ENCODE measurements at regions not wholly inside any gene's neighbourhood (a gene's known extent, or its start where the extent isn't known, plus 50 kb on each side); places are given as distances from the start of the nearest gene placed in this dataset.

GRCh38 chr5:2253040-2253975 lies 370.6 kb upstream of the IRX4 start:
- intact Hi-C loops (cut with micrococcal nuclease), result no loop called here
- ATAC-seq, result no peak
- DNase-seq, result no peak
- H3K27ac ChIP-seq (ENCODE audit: low read length), result no peak overlapping the region
- no peak overlapping the region for H3K9ac ChIP-seq (ENCODE audit: low read length)
- H3K36me3 ChIP-seq (ENCODE audit: low read depth, low read length), result no peaks in the 10 kb centered on the region
- POLR2A ChIA-PET (ENCODE audit: unreplicated experiment), result no interaction called here
- TF ChIP-seq EZH2 (IDR thresholded peaks at IDR 0.05; ENCODE audit: low read length, unreplicated experiment) (no peak), CTCF (conservative IDR thresholded peaks at IDR 0.05; ENCODE audit: low read depth, low read length) (no peak), EZH2phosphoT487 (IDR thresholded peaks at IDR 0.05; ENCODE audit: borderline replicate concordance, low read length) (no peak)
- H3K4me1 ChIP-seq (ENCODE audit: insufficient read depth, low read length), result no peaks in the 10 kb centered on the region
- H3F3A ChIP-seq (ENCODE audit: low read length, unreplicated experiment), result no peaks in the 10 kb centered on the region
- no peak overlapping the region for H3K4me3 ChIP-seq (ENCODE audit: low read length)
- H3K9me3 ChIP-seq (ENCODE audit: low read length), result no peaks in the 10 kb centered on the region
- H3K4me2 ChIP-seq (ENCODE audit: low read length), result no peak overlapping the region
- H2AFZ ChIP-seq (ENCODE audit: low read length), result no peak overlapping the region
- no peaks in the 10 kb centered on the region for H3K79me2 ChIP-seq (ENCODE audit: low read length)
- CTCF ChIA-PET, result no interaction called here
- H3K9me2 ChIP-seq (replicated peaks; ENCODE audit: low read length), result no peaks in the 10 kb centered on the region
- no peaks in the 10 kb centered on the region for H4K20me1 ChIP-seq (ENCODE audit: low read length)
- no TSS peak for BruUV-seq (replicated peaks)
- peaks cover 16% of the 10 kb centered on the region; the same call in 1 of the 2 replicates for H3K27me3 ChIP-seq (ENCODE audit: low read length)

- H3K27me3 ChIP-seq (ENCODE audit: low read length), result peaks cover 16% of the 10 kb centered on the region; the same call in 1 of the 2 replicates
- no peak for TF ChIP-seq EZH2phosphoT487 (IDR thresholded peaks at IDR 0.05; ENCODE audit: borderline replicate concordance, low read length)
- TF ChIP-seq CTCF (conservative IDR thresholded peaks at IDR 0.05; ENCODE audit: low read depth, low read length), result no peak
- no peak for TF ChIP-seq EZH2 (IDR thresholded peaks at IDR 0.05; ENCODE audit: low read length, unreplicated experiment)
- BruUV-seq (replicated peaks), result no TSS peak
- intact Hi-C loops (cut with micrococcal nuclease), result no loop called here
- H3K9ac ChIP-seq (ENCODE audit: low read length), result no peak overlapping the region
- H2AFZ ChIP-seq (ENCODE audit: low read length), result no peak overlapping the region
- no peak overlapping the region for H3K4me3 ChIP-seq (ENCODE audit: low read length)
- H3K4me2 ChIP-seq (ENCODE audit: low read length), result no peak overlapping the region
- DNase-seq (no peak), ATAC-seq (no peak)
- H3K36me3 ChIP-seq (ENCODE audit: low read depth, low read length), result no peaks in the 10 kb centered on the region
- no peaks in the 10 kb centered on the region for H3K9me3 ChIP-seq (ENCODE audit: low read length)
- no peak overlapping the region for H3K27ac ChIP-seq (ENCODE audit: low read length)
- no peaks in the 10 kb centered on the region for H3K79me2 ChIP-seq (ENCODE audit: low read length)
- H3K4me1 ChIP-seq (ENCODE audit: insufficient read depth, low read length), result no peaks in the 10 kb centered on the region
- ChIA-PET POLR2A (ENCODE audit: unreplicated experiment) (no interaction called here), CTCF (no interaction called here)
- H3F3A ChIP-seq (ENCODE audit: low read length, unreplicated experiment), result no peaks in the 10 kb centered on the region
- no peaks in the 10 kb centered on the region for H3K9me2 ChIP-seq (replicated peaks; ENCODE audit: low read length)
- H4K20me1 ChIP-seq (ENCODE audit: low read length), result no peaks in the 10 kb centered on the region
These were observed 369.0 kb upstream of the IRX4 start for GRCh38 chr5:2251751-2252150.

DNA sequence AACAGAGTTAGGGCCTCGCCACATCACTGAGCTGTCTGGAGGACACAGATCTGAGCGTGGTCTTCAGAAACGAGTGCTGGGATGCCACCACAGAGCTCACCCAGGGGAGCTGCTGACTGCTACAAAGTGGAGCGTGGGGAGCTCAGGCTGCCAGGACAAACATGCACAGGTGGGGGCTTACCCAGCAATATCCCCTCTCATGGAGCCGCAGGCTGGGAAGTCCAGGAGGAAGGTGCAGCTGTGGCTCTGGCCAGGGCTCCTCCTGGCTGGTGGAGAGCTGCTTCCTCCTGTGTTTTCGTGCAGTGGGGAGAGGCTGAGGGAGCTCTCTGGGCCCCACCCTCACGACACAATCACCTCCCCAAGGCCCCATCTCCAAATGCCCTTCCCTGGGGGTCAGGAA lies 368.6 kb upstream of the IRX4 start:
- ATAC-seq (no peak), DNase-seq (no peak)
- Histone ChIP-seq H3K9me3 (ENCODE audit: low read length) (no peaks in the 10 kb centered on the region), H3K4me2 (ENCODE audit: low read length) (no peak overlapping the region), H3K79me2 (ENCODE audit: low read length) (no peaks in the 10 kb centered on the region), H3K9ac (ENCODE audit: low read length) (no peak overlapping the region), H3K4me1 (ENCODE audit: insufficient read depth, low read length) (no peaks in the 10 kb centered on the region), H3K4me3 (ENCODE audit: low read length) (no peak overlapping the region), H3K27ac (ENCODE audit: low read length) (no peak overlapping the region), H4K20me1 (ENCODE audit: low read length) (no peaks in the 10 kb centered on the region), H3F3A (ENCODE audit: low read length, unreplicated experiment) (no peaks in the 10 kb centered on the region), H3K27me3 (ENCODE audit: low read length) (peaks cover 16% of the 10 kb centered on the region; the same call in 1 of the 2 replicates), H3K36me3 (ENCODE audit: low read depth, low read length) (no peaks in the 10 kb centered on the region), H2AFZ (ENCODE audit: low read length) (no peak overlapping the region), H3K9me2 (replicated peaks; ENCODE audit: low read length) (no peaks in the 10 kb centered on the region)
- TF ChIP-seq EZH2phosphoT487 (IDR thresholded peaks at IDR 0.05; ENCODE audit: borderline replicate concordance, low read length), result no peak
- TF ChIP-seq EZH2 (IDR thresholded peaks at IDR 0.05; ENCODE audit: low read length, unreplicated experiment), result no peak
- TF ChIP-seq CTCF (conservative IDR thresholded peaks at IDR 0.05; ENCODE audit: low read depth, low read length), result no peak
- POLR2A ChIA-PET (ENCODE audit: unreplicated experiment), result no interaction called here
- CTCF ChIA-PET, result no interaction called here
- BruUV-seq (replicated peaks), result no TSS peak
- intact Hi-C loops (cut with micrococcal nuclease), result no loop called here
